OCI-LY7 (cell line): ENCODE measurements at regions not wholly inside any gene's neighbourhood (a gene's known extent, or its start where the extent isn't known, plus 50 kb on each side); places are given as distances from the start of the nearest gene placed in this dataset.

Experiments used
- BruUV-seq: library from RNA; stranded (reverse); fragments of 400-500 nt; replicated peaks from 2 replicates; lab custom pipeline; 2021; lab: Mats Ljungman, UMichigan
- CTCF ChIA-PET: fragments of 300-600 bp; sonication (Branson Sonifier 250); formaldehyde crosslinking; loops from one replicate; lab custom pipeline; 2022; ENCODE audit warnings: antibody characterized with exemption; ENCODE audit not compliant: unreplicated experiment; lab: Charles Lee
- POLR2A ChIA-PET: fragments of 300-600 bp; sonication (Branson Sonifier 250); formaldehyde crosslinking; loops from one replicate; lab custom pipeline; 2022; ENCODE audit warnings: antibody characterized with exemption; lab: Charles Lee
- DNase-seq: peaks from one replicate; pipeline ENCODE4 v3.0.0-alpha.2; 2015; ENCODE audit warnings: low spot score
- H2AFZ ChIP-seq: fragments of 200-600 bp; sonication (generic), shearing (Covaris generic); 2 replicates; pipeline ENCODE4 v1.6.1; 2014; ENCODE audit warnings: mild to moderate bottlenecking, antibody characterized with exemption, low read length, moderate library complexity
- H3K27ac ChIP-seq: fragments of 200-600 bp; sonication (generic); 2 replicates; pipeline ENCODE4 v1.5.1; 2014; ENCODE audit warnings: mixed run types, low read depth, mild to moderate bottlenecking, moderate library complexity, low read length, inconsistent platforms; ENCODE audit not compliant: poor library complexity, severe bottlenecking
- H3K36me3 ChIP-seq: fragments of 200-600 bp; sonication (generic); 2 replicates; pipeline ENCODE4 v1.6.1; 2014; ENCODE audit warnings: mild to moderate bottlenecking, antibody characterized with exemption, low read length, moderate library complexity, mixed read lengths; ENCODE audit not compliant: insufficient read depth
- H3K4me1 ChIP-seq: fragments of 200-600 bp; sonication (generic); 2 replicates; pipeline ENCODE4 v1.5.1; 2014; ENCODE audit warnings: mild to moderate bottlenecking, low read length; ENCODE audit not compliant: insufficient read depth, poor library complexity, severe bottlenecking
- H3K4me2 ChIP-seq: fragments of 200-600 bp; sonication (generic); 2 replicates; pipeline ENCODE4 v1.6.1; 2014; ENCODE audit warnings: mild to moderate bottlenecking, low read length
- H3K4me3 ChIP-seq: fragments of 200-600 bp; sonication (generic); 2 replicates; pipeline ENCODE4 v1.5.1; 2014; ENCODE audit warnings: mild to moderate bottlenecking, low read depth, low read length; ENCODE audit not compliant: poor library complexity, severe bottlenecking
- H3K79me2 ChIP-seq: fragments of 200-600 bp; sonication (generic); 2 replicates; pipeline ENCODE4 v1.6.1; 2016; ENCODE audit warnings: low read depth, mild to moderate bottlenecking, low read length, moderate library complexity, mixed read lengths; ENCODE audit not compliant: insufficient read depth
- H3K9me2 ChIP-seq: fragments of 200-600 bp; sonication (generic); 2 replicates; pipeline ENCODE4 v1.6.1; 2016; ENCODE audit warnings: mild to moderate bottlenecking, low read length, mixed read lengths; ENCODE audit not compliant: insufficient read depth
- H3K9me3 ChIP-seq: fragments of 200-600 bp; sonication (generic); 2 replicates; pipeline ENCODE4 v1.6.1; 2014; ENCODE audit warnings: mild to moderate bottlenecking, mixed run types, low read length, mixed read lengths
- H4K20me1 ChIP-seq: fragments of 200-600 bp; sonication (generic); 2 replicates; pipeline ENCODE4 v1.6.1; 2014; ENCODE audit warnings: mild to moderate bottlenecking, antibody characterized with exemption, low read length, moderate library complexity, mixed read lengths; ENCODE audit not compliant: insufficient read depth
- CTCF ChIP-seq: fragments of 200-600 bp; sonication (generic); conservative IDR thresholded peaks from 2 replicates; pipeline ENCODE4 v1.5.1; 2014; ENCODE audit warnings: mild to moderate bottlenecking, antibody characterized with exemption, low read length, moderate library complexity, mixed read lengths
- EZH2phosphoT487 ChIP-seq: fragments of 200-600 bp; sonication (generic); IDR thresholded peaks from 2 replicates; pipeline ENCODE4 v1.6.1; 2018; ENCODE audit warnings: low read depth, borderline replicate concordance, mild to moderate bottlenecking, mixed run types, antibody characterized with exemption, low read length, moderate library complexity, mixed read lengths
- intact Hi-C: fragments of 100-400 bp; cut with micrococcal nuclease; formaldehyde crosslinking; loops from one replicate; pipeline ENCODE4 v1.10.0; 2022; ENCODE audit not compliant: unreplicated experiment

GRCh38 chr13:34867590-34867989, 74.5 kb upstream of the NBEA start:
- no peak overlapping the region for H3K27ac ChIP-seq
- intact Hi-C loops: no loop called here
- no peaks in the 10 kb centered on the region for H3K9me2 ChIP-seq
- no peaks in the 10 kb centered on the region for H3K4me1 ChIP-seq
- ChIA-PET CTCF (no interaction called here), POLR2A (interaction anchor here (0.6 kb wide), 1 partner anchor 70 kb away, joined by 3 read pairs; no protein-coding TSS in a partner anchor)
- H3K79me2 ChIP-seq: no peaks in the 10 kb centered on the region
- no peaks in the 10 kb centered on the region for H3K36me3 ChIP-seq
- DNase-seq: no peak
- H3K4me3 ChIP-seq: no peak overlapping the region
- BruUV-seq: no TSS peak
- no peaks in the 10 kb centered on the region for H3K9me3 ChIP-seq
- no peak overlapping the region for H3K4me2 ChIP-seq
- TF ChIP-seq EZH2phosphoT487: no peak
- no peak for TF ChIP-seq CTCF
- no peak overlapping the region for H2AFZ ChIP-seq
- H4K20me1 ChIP-seq: no peaks in the 10 kb centered on the region

DNA sequence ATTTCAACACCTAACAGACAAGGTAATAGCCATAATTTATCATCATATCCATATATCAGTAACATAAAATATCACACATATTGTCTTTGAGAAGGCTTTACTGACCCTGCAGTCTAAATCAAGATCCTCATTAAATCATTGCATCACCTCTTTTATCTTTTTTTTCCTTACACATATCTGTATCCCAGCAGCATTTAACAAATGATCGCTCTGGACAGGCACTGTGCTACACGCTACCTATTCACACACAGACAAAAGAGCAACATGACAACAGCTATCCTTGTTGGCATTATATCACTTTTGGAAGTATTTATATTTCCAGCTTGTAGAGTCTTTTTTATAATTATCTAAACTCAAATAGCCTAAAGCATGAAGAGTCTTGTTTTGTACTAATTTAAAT, 73.3 kb upstream of the NBEA start:
- Histone ChIP-seq H2AFZ (no peak overlapping the region), H3K4me1 (no peaks in the 10 kb centered on the region), H3K79me2 (no peaks in the 10 kb centered on the region), H3K9me3 (no peaks in the 10 kb centered on the region), H3K4me3 (no peak overlapping the region), H4K20me1 (no peaks in the 10 kb centered on the region), H3K27ac (no peak overlapping the region), H3K36me3 (no peaks in the 10 kb centered on the region), H3K9me2 (no peaks in the 10 kb centered on the region), H3K4me2 (no peak overlapping the region)
- ChIA-PET CTCF (no interaction called here), POLR2A (interaction anchor here (0.7 kb wide), 1 partner anchor 29 kb away, joined by 3 read pairs; no protein-coding TSS in a partner anchor)
- intact Hi-C loops: no loop called here
- no peak for DNase-seq
- no TSS peak for BruUV-seq
- TF ChIP-seq EZH2phosphoT487 (no peak), CTCF (no peak)

DNA sequence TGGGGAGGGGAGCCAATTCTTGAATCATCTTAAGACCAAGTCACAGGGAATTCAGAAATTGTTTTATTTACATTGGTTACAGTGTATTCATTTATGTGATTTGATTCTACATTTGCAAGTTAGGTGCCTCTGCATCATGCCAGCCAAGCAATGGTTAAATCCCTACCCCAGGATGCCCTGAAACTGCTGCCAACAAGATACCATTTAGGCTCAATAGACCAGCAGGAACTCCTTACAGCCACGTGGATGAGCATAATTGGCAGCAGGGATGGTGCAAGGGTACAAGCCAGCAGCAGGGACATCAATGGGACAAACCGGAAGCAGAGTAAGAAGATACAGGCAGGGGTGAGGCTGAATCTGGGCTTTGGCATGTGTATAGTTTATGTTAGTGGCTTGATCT, 72.4 kb upstream of the NBEA start:
- no peak for DNase-seq
- ChIA-PET POLR2A (no interaction called here), CTCF (no interaction called here)
- intact Hi-C loops: no loop called here
- Histone ChIP-seq H3K27ac (no peak overlapping the region), H3K4me3 (no peak overlapping the region), H3K79me2 (no peaks in the 10 kb centered on the region), H3K4me2 (no peak overlapping the region), H3K9me3 (no peaks in the 10 kb centered on the region), H4K20me1 (no peaks in the 10 kb centered on the region), H3K4me1 (no peaks in the 10 kb centered on the region), H3K9me2 (no peaks in the 10 kb centered on the region), H2AFZ (no peak overlapping the region), H3K36me3 (no peaks in the 10 kb centered on the region)
- no TSS peak for BruUV-seq
- no peak for TF ChIP-seq CTCF
- TF ChIP-seq EZH2phosphoT487: no peak
